AG09319 (cell line): ENCODE measurements at regions not wholly inside any gene's neighbourhood (a gene's known extent, or its start where the extent isn't known, plus 50 kb on each side); places are given as distances from the start of the nearest gene placed in this dataset.

Experiments
- DNase-seq: peaks from one replicate; pipeline ENCODE4 v3.0.0-alpha.2; 2010; ENCODE audit warnings: low read depth; ENCODE audit errors: extremely low read depth
- TF ChIP-seq, protein P1 (sequence below): IDR thresholded peaks from 2 replicates; pipeline ENCODE4 v1.5.1; 2011; ENCODE audit warnings: low read depth, mild to moderate bottlenecking, inconsistent platforms, low read length, moderate library complexity

DNA sequence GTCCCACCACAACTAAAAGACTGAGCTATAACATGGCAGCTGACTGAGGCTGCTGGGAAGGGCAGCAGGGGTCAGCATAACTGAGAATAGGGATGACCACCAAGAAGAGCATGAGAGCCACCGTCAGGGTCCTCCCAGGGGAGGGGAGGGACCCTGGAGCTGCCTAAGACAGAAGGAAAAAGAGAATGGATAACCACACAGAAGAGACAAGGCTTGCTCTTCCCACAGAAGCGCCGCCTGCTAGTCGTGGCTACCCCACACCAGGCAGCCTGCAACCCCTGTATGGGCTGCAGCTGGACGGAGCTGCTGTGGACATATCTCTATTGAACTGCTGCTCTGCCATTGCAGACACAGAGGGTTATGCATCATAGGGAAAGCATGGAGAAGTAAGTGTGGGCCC is 132.0 kb upstream of the CHD6 start:
- TF ChIP-seq, protein P1, sequence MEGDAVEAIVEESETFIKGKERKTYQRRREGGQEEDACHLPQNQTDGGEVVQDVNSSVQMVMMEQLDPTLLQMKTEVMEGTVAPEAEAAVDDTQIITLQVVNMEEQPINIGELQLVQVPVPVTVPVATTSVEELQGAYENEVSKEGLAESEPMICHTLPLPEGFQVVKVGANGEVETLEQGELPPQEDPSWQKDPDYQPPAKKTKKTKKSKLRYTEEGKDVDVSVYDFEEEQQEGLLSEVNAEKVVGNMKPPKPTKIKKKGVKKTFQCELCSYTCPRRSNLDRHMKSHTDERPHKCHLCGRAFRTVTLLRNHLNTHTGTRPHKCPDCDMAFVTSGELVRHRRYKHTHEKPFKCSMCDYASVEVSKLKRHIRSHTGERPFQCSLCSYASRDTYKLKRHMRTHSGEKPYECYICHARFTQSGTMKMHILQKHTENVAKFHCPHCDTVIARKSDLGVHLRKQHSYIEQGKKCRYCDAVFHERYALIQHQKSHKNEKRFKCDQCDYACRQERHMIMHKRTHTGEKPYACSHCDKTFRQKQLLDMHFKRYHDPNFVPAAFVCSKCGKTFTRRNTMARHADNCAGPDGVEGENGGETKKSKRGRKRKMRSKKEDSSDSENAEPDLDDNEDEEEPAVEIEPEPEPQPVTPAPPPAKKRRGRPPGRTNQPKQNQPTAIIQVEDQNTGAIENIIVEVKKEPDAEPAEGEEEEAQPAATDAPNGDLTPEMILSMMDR: no peak
- no peak for DNase-seq

DNA sequence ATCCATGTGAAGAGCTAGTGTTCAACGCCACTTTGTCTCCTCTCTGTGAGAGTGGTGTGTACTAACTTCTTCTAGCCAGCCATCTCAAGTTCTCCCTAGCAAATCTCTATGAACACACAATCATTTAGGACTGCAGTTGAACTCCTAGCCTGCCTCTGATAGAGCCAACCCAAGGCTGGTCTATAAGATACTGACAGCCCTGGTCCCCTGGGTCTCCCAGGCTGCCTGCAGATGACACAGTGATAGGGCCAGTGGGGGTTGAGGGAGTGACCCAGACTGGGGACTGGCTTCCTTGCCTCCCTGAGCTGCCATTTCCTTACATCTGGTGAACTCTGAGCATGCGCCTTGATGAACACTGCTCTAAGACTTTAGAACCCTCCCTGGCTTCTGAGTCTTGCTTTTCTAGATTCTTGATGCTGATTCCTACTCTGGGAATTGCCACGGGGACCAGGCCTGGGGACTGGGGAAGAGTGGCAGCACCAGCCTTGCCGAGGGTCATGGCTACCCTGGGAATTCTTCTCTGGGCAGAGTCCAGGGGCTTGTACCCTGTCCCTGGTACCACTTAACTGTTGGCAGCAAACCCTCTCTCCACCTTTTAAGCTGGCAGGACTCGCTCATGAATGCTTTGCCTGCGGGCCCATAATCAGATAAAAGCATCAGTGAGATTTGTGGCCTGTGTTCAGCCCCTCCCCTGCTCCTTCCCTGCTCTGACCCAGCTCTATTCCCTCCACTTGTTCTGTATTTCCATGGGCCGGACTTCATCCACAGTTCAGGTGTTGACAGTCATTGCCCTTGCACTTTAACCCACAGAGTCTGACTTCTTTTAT is 130.8 kb upstream of the CHD6 start:
- TF ChIP-seq, protein P1: no peak
- no peak for DNase-seq

DNA sequence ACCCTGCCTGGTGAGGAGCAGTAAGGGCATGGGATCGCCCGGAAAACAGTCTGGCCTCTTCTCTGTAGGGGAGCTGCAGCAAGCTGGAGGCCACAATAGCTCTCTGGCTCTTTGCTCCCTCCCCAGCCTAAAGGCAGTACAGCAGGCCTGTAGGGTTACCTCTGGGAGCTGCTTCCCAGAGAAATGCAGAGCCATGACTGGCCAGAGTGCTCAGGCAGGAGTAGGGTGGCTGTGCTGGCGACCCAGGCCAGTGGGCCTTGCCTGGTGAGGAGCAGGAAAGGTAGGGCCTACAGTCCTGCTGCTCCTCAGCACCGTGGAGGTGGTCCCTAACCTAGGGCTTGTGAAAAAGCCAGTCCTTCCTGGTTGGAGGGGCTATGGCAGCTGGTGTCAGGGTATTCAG is 129.9 kb upstream of the CHD6 start:
- no peak for DNase-seq
- TF ChIP-seq, protein P1: no peak

DNA sequence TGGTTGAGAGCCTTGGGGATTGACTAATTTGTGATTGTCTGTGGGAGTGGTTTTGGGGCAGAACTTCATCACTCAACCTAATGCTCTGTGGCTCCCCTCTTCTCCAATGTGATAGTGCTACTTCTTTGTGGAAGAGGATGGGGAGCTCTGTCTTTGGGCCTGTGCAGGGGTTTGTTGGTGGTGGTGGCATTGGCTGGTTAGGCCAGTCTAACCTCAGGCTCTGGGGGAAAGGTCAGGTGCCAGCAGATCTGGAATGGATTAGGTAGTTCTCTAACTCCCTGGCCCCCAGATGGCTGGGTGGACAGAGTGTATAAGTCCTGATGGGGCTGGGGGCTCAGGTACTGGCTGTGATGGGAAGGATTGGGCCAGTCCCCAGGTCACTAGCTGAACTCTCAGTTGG is 129.0 kb upstream of the CHD6 start:
- no peak for DNase-seq
- TF ChIP-seq, protein P1: no peak

DNA sequence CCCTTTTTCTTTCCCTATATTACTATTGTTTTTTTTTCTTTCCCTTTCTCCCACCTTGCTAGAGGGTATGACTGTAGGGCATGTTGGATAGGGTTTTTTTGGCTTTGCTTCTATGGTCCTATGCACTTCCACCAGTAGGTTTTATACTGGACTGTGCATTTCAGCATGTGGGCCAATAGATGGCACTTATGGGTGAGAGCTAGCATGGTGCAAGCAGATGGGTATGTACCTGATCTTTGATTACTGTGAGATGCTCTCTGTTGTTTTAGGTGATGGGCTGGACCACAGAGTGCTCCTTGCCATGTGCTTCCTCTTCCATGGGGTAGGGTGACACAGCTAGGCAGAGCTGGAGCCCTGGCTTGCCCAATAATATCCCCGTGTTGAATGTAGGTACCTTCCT is 128.5 kb upstream of the CHD6 start:
- TF ChIP-seq, protein P1: no peak
- no peak for DNase-seq

DNA sequence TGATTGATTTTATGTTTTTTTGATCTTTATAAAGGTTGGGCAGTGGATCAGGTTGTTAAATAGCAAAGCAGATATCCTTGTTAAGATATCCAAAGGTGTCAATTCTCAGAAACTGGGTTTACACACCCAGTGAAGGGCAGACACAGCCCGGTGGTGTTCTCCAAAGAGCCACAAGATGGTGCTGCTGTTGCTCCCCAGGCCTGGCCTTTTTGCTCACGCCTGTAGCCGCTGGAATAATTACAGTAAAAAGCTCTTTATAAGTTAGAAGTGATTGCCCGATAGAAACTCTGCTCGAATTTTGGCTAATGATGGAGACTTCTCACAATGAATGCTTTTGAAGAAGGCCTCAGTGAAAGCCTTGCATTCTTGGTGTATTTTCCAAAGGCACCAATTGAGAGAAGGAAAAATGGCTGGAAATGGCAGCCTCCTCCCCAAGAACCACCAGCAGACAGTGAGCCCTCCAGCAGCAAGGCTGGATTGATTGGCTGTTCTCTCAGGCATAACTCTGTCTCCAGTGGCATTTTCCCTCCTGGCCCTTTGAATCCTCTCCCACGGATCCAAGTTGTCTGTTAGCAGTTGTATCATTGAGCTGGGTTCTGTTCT is 120.5 kb upstream of the CHD6 start:
- DNase-seq: no peak

DNA sequence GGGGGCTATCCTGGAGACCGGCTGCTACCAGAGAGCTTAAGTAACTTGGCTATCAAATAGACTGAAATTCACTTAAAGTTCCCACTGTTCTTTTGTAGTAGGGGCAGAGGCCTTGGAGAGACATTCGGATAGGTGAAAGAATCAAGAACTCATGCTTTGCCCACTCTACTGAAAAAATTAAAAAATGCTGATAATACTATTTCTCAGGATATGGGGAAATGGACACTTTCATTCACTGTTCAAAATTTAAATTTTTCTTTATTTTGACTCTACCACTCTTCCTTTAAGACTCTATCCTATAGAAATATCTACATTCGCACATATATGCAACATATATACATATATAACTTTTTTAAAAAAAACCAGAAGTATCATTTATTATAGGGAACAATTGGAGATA is 117.8 kb upstream of the CHD6 start:
- no peak for DNase-seq
- TF ChIP-seq, protein P1: no peak

More for the DNA sequence above, 120.5 kb upstream of the CHD6 start:
- TF ChIP-seq, protein P1: peak; percentile 75
